Right ventricle myocardium inferior (tissue), 1 donor: ENCODE measurements at regions not wholly inside any gene's neighbourhood (a gene's known extent, or its start where the extent isn't known, plus 50 kb on each side); places are given as distances from the start of the nearest gene placed in this dataset.
"Not testable (repeated sequence)": the region's sequence is repeated elsewhere in the genome, so short reads cannot be mapped to it uniquely, and the experiment has no call there.

Source experiments
- ATAC-seq: fragments of 200-7000 bp; cut with Tn5 transposase; one replicate; pipeline ENCODE4 v1.9.1; 2020; ENCODE audit warnings: mild to moderate bottlenecking, moderate library complexity
- DNase-seq: peaks from one replicate; pipeline ENCODE4 v3.0.0; 2021; ENCODE audit errors: missing footprints
- intact Hi-C: fragments of 100-400 bp; cut with DNase I; formaldehyde crosslinking; loops from one replicate; pipeline ENCODE4 v1.11.0; 2022
- donor health status: DM: no; HTN: yes; CAD: no; lungs with severe emphysema.

DNA sequence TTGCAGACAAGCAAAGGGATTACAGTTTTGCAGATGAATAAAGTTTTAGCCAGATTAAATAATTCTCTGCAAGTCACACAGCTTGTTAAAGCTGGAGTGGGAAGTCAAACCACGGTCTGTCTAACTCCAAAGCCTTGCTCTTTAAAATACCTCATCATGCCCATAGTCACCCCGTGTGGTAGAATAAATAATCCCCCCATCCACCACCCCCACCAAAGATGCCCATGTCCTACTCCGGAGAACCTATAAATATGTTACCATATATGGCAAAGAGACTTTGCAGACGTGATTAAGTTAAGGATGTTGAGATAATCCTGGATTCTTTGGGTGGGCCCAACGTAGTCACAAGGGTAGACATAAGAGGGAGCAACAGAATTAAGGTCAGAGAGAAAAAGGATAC is 118.7 kb downstream of the BEND2 start:
- DNase-seq: no peak
- intact Hi-C loops: no loop called here
- no peak for ATAC-seq

DNA sequence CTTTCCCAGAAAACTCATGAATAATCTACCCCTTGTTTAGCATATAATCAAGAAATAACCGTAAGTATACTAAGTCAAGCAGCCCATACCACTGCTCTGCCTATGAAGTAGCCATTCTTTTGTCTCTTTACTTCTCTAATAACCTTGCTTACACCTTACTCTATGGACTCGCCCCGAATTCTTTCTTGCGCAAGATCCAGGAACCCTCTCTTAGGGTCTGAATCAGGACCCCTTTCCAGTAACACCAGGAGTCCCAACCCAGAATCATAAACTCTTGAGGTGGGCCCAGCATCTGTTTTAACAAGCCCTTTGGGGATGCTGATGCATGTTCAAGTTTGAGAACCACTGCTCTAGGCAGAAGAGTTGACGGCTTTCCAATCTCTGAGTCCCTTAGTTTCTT is 119.6 kb downstream of the BEND2 start:
- intact Hi-C loops: no loop called here
- DNase-seq (no peak), ATAC-seq (no peak)

DNA sequence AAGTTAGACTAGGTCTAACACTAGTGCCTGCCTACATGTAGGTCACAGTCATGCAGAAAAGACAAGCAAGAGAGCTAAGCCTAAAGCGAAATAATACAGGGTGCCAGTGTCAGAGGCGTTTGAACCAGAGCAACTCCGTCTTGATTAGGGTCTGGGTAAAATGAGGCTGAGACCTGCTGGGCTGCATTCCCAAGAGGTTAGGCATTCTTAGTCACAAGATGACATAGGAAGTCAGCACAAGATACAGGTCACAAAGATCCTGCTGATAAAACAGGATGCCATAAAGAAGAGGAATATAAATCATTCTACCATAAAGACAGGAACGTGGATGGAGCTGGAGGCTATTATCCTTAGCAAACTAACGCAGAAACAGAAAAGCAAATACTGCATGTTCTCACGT is 120.9 kb downstream of the BEND2 start:
- intact Hi-C loops: loop anchor here (5.0 kb wide), 1 partner anchor 48 kb away; no protein-coding TSS in a partner anchor
- DNase-seq: no peak
- ATAC-seq: no peak

DNA sequence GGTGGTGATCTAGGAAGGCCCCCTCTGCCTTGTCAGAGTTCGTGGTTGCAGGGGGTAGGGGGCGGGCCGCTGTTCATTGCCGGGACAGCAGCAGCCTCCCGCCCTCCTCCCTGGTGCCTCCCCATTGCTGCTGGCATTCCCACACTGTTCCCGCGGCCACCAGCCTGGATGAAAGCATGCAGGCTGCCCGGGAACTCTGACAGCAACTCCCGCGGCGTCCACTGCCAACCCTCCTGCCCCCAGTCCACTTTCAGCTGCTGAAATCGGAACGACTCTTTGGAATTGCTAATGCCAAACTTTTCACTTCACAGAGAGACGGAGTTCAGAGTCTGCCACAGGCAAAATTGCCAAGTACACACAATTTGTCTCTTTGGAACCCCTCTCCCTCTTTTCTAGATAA is 121.9 kb downstream of the BEND2 start:
- DNase-seq: peak; percentile 68

DNA sequence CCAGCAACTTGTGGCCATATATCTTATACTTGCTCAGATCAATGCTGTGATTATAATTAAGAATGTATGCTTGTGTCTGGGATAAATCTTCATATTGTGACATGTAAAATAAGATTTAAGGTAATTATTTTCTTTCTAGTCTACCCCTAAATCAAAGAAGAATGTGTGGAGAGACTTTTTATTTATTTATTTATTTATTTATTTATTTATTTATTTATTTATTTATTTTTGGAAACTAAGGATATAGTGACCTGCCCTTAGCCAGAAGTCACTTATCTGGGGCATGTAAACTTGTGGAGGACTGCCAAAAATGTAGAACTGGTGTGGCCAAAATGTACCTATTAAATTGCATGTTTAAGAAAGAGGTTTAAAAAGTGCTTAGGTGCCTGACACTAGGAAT is 144.3 kb downstream of the BEND2 start:
- no peak for DNase-seq
- no peak for ATAC-seq
- intact Hi-C loops: no loop called here

More for the DNA sequence above, 121.9 kb downstream of the BEND2 start:
- ATAC-seq: peak; percentile 54
- intact Hi-C loops: loop anchor here (5.0 kb wide), 1 partner anchor 49 kb away; no protein-coding TSS in a partner anchor

DNA sequence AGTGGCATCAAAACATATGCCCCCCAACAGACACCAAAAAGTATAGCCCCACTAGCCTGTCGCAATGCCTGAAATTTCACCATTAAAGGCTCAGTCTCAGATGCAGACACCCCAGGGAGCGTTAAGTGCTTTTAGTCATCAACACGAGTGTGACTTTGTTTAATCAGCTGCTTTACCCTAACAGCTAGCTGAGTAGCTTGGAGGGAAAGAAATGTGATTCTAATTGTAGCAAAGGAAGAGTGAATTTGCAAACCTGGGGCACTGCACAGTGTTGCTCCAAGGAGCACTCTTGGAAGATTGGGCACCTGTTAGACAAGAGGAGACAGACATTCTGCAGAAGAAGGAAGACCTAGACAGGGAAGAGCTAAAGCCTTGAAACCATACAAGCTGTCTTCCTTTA is 145.1 kb downstream of the BEND2 start:
- intact Hi-C loops: no loop called here
- ATAC-seq: no peak

DNA sequence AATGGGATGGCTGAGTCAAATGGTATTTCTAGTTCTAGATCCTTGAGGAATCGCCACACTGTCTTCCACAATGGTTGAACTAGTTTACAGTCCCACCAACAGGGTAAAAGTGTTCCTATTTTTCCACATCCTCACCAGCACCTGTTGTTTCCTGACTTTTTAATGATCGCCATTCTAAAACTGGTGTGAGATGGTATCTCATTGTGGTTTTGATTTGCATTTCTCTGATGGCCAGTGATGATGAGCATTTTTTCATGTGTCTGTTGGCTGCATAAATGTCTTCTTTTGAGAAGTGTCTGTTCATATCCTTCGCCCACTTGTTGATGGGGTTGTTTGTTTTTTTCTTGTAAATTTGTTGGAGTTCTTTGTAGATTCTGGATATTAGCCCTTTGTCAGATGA is 152.6 kb downstream of the BEND2 start:
- ATAC-seq, DNase-seq, intact Hi-C loops: not testable (repeated sequence)

More for the DNA sequence above, 145.1 kb downstream of the BEND2 start:
- DNase-seq: no peak

DNA sequence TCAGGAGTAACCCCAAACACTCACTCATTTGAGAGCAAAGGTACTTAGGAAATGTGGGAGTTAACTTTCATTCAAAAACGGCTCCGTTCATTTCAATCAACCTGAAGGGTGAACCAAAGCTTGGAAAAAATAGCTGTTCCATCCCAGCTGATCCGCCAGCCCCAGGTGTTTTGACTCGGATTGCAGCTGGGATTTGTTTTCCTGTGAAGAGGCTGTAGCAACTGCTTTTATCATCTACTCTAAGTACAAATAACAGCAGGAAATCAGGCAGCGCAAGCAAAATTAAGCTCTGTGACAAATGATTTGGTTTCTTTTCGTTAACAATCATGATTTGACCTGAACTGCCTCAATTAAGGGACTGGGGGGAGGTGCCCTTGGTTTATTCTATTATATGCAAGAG is 154.7 kb downstream of the BEND2 start:
- ATAC-seq (no peak), DNase-seq (no peak)
- intact Hi-C loops: no loop called here

DNA sequence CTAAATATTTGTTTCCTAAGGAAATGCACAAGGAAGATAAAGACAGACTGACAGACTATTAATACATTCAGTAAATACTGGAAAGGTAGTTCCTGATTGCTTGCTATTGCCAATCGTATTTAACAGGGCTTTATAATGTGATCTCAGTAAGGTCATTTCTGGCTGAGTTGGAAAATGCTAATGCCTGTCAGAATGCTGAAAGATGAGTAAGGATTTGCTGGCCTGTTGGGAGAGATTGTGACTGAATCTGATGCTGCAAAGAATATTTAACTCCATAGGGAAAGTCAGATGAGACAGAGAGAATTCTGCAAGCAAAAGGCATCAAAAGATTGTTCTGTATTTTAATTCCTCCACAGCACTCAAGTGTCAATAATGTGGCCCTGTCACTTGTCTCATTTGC is 169.0 kb downstream of the BEND2 start:
- intact Hi-C loops: no loop called here
- DNase-seq: no peak
- no peak for ATAC-seq

DNA sequence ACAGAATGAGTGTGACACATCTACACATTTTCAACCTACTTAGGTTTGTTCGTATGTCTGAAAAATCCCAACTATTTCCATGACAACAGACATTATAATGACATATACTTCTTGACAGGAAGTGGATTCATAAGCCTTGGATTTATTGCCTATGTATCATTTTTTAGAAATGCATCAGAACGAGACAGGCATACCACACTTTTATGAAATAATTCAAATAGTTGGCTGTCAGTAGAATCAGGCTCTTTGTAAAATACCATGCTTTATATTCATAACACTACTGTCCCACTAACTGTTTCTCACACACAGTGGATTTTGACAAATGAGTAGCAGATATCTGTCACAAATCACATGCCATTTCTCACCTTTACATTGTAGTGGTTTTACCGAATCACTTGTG is 173.2 kb downstream of the BEND2 start:
- ATAC-seq (no peak), DNase-seq (no peak)
- intact Hi-C loops: no loop called here

DNA sequence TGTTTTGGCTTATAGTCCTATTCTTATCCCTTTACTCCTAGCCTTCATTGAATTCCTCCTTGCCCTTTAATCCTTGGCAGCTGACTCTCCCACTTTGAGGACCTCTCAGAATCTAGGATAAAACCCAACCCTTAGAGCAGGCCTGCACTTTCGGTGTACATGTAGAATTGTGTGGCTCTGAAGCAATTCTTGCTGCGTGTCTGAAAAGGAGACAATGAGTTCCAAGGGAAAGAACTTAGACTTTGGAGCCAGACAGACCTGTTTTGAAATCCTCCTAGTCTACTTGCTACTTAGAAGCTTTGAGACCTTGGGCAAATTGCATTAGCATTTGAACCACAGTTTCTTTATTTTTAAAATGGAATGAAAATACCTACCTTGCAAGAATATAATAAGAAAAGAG is 175.2 kb downstream of the BEND2 start:
- intact Hi-C loops: no loop called here
- DNase-seq (no peak), ATAC-seq (no peak)

DNA sequence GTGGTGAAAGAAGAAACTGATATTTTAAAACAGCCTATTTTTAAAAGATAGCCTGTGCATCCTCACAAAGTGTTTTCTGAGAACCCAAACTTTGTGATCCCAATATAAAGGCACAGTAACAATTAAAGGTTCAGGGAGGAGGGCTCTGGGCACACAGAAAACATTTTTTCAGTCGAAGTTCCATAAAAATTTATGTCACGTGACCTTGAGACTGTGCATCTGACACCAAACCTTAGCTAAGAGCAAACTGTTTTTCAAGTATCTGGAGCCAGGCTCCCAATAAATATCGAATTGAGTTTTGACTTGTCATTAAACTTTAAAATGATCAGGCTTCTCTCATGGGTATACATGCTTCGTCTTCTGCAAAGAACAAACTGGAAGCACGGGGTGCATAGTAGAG is 177.9 kb downstream of the BEND2 start:
- DNase-seq (no peak), ATAC-seq (no peak)
- intact Hi-C loops: no loop called here

DNA sequence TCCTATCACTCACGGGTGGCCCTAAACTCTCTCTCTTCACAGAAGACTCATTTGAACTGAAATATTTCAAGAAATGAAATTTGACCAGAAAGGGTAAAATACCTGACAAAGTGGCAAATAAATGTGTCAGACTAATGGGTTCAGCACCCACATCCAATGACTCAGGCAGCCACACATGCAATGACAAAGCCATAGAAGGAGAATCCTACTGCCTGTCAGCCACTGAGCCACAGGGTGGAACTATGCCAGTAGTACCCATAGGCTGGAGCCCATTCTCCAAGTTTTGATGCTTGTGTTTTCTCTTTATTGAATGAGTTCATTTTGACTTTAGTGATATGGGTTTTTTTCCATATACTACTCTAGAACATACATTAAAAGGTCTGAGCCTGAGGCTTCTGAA is 179.0 kb downstream of the BEND2 start:
- no peak for ATAC-seq
- intact Hi-C loops: no loop called here

DNA sequence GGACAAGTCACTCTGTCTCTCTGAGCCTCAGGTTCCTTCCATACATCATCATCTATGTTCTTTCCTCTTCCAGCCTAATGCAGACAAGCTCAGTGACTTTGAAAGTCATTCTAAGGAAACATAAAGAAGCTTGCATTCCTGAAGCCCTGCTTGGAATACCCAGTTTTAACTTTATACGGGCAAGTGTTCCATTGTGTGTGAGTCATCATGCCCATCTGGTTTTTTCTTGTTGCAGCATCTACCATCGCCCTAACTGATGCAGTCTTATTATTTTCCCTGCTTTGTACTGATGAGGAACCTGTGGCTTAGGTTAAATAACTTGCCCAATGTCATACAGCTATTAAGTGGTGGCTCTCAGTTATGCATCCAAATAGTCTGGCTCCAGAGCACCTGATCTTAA is 177.9 kb upstream of the RAI2 start:
- ATAC-seq (no peak), DNase-seq (no peak)
- intact Hi-C loops: no loop called here

More for the DNA sequence above, 179.0 kb downstream of the BEND2 start:
- no peak for DNase-seq

DNA sequence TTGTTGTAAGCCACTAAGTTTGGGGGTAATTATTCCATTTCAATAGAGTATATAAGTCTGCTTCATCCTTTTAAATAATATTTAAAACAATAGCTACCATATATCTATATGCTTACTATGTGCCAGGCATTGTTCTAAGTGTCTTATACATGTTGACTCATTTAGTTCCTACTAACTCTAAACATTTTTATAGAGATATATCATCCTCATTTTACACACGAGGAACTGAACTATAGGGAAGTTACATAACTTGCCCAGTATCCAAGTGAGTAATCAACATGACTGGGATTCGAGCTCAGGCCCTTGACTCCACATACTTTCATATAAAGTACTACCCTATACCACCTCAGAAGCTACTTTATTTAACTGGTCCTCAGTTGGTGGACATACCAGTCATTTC is 175.3 kb upstream of the RAI2 start:
- DNase-seq (no peak), ATAC-seq (no peak)
- intact Hi-C loops: no loop called here

DNA sequence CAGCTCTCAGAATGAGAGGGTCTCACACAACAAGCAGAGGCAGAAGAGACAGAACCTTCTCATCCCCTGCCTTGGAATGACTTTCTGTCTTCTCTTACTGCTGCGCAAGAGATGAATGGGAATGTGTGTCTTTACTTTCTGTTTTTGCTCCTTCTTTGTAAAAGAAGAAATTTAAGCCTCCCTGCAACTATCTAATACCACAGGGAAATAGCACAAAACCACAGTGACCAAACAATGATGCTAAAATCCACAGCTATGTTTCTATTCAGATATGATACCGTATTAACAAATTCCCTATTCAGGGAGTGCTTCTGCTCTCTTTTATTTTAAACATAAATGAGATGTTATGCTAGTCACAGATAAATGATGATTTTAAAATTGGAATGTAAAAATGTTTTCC is 173.8 kb upstream of the RAI2 start:
- no peak for ATAC-seq
- DNase-seq: no peak

DNA sequence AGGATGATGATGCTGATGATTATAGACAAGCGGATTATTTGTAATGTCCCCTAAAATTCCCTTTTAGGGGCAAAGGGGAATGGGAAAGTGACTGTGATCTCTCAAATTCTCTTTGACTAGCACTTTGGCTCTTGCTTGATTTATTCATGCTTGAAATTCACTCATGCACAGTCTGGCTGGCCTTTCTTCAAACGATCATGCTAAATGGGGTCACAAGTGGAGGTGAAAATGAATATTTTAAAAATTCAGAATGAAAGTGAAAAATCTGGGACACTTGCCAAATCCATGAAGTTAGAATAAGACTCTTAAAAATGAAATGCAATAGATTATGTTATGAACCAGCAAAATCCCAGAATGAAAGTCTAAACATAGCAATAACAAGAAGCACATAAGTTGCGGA is 173.4 kb upstream of the RAI2 start:
- intact Hi-C loops: no loop called here
- no peak for DNase-seq
- no peak for ATAC-seq

More for the DNA sequence above, 173.8 kb upstream of the RAI2 start:
- intact Hi-C loops: no loop called here

DNA sequence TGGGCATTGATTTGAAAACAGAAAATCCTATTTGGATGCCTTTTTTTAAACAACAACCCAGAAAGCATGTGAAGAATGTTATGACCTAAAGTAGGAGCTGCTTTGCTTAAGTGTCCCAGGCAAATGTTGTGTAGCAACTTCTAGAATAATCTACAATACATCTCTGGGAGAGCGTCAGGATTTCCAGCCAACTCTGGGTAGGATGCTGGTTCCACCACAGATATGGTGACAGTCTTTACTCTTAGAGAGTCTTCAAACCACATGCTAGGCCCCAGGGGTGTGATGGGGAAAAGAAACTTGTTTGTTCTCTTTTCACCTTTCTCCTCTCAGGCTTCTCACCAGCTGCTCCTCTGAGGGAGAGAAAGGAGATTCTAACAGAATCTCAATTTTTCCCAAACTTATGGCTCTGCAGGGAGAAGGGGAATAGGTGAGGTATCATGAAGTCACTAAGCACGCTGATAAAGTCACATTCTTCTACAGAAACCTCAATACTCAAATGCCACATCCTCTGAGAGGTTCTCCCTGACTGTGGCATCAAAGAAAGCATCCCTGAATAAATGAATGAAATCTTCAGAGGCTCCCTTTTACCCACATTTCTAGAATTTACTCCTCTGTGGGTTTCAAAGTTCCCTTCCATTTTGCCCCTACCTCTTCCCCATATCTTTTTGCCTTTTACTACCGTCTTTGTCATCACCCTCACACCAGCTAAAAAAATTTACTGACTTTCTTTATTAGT is 171.6 kb upstream of the RAI2 start:
- intact Hi-C loops: no loop called here
- ATAC-seq (no peak), DNase-seq (no peak)

DNA sequence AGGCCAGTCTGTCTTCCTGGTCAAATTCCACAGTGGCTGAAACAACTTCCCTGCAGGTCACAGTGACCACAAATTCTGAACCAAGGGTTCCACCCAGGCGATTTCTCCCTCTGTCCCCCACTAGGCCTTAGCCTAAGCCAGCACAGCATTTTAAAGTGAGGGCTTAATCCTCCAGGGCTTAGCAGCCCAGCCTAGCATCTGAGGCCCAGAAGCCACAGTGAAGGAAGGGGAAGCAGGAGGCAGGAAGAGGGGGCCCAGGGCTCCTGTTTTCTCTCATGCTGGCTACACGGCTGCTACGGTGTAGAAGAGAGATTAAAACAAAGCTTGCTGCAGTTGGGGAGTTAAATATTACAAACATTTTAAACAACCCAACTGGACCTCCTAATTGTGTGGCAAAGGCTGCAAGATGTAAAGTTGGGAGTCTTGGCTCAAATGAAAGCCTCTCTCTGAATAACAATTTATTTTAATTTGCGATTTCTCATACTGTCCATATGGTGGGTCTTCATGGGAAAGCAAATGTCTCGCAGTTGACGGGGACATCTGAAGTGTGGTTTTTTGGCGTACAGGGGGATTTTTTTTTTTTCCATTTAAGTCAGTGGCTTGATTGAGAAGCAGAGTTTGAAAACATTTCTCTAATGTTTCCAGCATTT is 170.8 kb upstream of the RAI2 start:
- ATAC-seq (no peak), DNase-seq (no peak)
- intact Hi-C loops: no loop called here

DNA sequence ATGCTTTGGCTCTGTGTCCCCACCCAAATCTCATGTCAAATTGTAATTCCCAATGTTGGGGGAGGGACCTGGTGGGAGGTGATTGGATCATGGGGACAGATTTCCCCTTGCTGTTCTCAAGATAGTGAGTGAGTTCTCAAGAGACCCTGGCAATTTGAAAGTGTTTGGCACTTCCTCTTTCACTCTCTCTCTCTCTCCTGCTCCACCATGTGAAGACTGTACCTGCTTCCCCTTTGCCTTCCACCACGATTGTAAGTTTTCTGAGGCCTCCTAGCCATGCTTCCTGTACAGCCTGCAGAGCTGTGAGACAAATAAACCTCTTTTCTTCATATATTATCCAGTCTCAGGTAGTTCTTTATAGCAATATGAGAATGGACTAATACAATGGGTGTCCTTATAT is 169.6 kb upstream of the RAI2 start:
- ATAC-seq: not testable (repeated sequence)

DNA sequence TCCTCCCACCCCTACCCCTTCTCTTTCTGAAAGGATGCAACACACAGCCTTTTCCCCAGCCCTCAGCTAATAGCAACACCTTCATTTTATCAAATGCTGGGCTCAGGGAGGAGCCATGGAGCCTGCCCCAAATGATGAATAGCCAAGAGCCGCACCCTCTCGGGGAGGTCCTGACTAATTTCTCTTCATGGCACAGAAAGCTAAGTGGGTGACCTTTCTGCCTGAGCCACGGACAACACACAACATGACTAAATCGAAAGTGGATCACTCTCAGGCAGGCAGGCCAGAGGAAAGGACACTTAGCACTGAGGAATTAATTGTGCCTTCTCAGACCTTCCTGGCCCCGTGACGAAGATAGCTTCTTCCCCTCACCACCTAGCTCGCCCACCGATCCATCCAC is 165.1 kb upstream of the RAI2 start:
- DNase-seq (no peak), ATAC-seq (peak; percentile 68)
- intact Hi-C loops: no loop called here

More for the DNA sequence above, 169.6 kb upstream of the RAI2 start:
- DNase-seq, intact Hi-C loops: not testable (repeated sequence)
